Neural progenitor cell (in vitro differentiated cells): ENCODE measurements at regions not wholly inside any gene's neighbourhood (a gene's known extent, or its start where the extent isn't known, plus 50 kb on each side); places are given as distances from the start of the nearest gene placed in this dataset.

ENCODE experiments used
- CTCF ChIP-seq: fragments of 200-600 bp; sonication (generic); IDR thresholded peaks from 2 replicates; pipeline ENCODE4 v1.5.1; 2017; ENCODE audit warnings: antibody characterized with exemption, mild to moderate bottlenecking
- EZH2phosphoT487 ChIP-seq: fragments of 200-600 bp; sonication (generic); IDR thresholded peaks from 2 replicates; pipeline ENCODE4 v1.6.1; 2017; ENCODE audit warnings: antibody characterized with exemption

DNA sequence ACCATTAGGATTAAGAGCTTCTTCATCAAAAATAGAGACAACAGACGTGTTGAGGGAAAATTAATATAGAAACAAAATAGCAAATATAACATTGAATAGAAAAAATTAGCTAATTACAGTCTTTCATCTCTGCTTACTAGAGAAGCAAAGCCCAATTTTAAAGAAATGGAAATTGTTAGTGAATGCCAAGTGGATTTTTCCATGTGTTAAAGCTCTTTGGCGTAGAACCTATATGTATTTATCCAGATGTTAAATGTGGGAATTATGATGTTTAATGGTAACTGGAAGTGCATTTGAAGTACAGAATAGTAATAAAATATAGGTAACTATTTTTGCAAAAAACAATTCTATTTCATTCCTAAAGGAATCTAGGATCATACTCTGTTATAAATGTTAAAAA, 212.0 kb upstream of the COL3A1 start:
- TF ChIP-seq CTCF (no peak), EZH2phosphoT487 (no peak)
